SJCRH30 (cell line): ENCODE measurements at regions not wholly inside any gene's neighbourhood (a gene's known extent, or its start where the extent isn't known, plus 50 kb on each side); places are given as distances from the start of the nearest gene placed in this dataset.

ENCODE experiments used
- DNase-seq, 2 experiments: peaks; one replicate each; pipeline ENCODE4 v3.0.0-alpha.2; 2015 to 2020
- H3K27ac ChIP-seq: fragments of 250-450 bp; sonication (Bioruptor Pico); 2 replicates; pipeline ENCODE4 v1.5.1; 2020; ENCODE audit warnings: mild to moderate bottlenecking, moderate library complexity
- H3K27me3 ChIP-seq: fragments of 250-450 bp; sonication (Bioruptor Pico); 2 replicates; pipeline ENCODE4 v1.5.1; 2020; ENCODE audit warnings: mild to moderate bottlenecking, moderate library complexity
- H3K36me3 ChIP-seq: fragments of 250-450 bp; sonication (Bioruptor Pico); 2 replicates; pipeline ENCODE4 v1.5.1; 2020; ENCODE audit warnings: mild to moderate bottlenecking, moderate library complexity
- H3K4me1 ChIP-seq: fragments of 250-450 bp; sonication (Bioruptor Pico); 2 replicates; pipeline ENCODE4 v1.5.1; 2020; ENCODE audit warnings: mild to moderate bottlenecking, moderate library complexity
- H3K4me3 ChIP-seq: fragments of 250-450 bp; sonication (Bioruptor Pico); 2 replicates; pipeline ENCODE4 v1.5.1; 2020; ENCODE audit warnings: mild to moderate bottlenecking, moderate library complexity
- H3K9me3 ChIP-seq: fragments of 250-450 bp; sonication (Bioruptor Pico); replicated peaks from 2 replicates; pipeline ENCODE4 v1.5.1; 2020; ENCODE audit warnings: mild to moderate bottlenecking, moderate library complexity

DNA sequence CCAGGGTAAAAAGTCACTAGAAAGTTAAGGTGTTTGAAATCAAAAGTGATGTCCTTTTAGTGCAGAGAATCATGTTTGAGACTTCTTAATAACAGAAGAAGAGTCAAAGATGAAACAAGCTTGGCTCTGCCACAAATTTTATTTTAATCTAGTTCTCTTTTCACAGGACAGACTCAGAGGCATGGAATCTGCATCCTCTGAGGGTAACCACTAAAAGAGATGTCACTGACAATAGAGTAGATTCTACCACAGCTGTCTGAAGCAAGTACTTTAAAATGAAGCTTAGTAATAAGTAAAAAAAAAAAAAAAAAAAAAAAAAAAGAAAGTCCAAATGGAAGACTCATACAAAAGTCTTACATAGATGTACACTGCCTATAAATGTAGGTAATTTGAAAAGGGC is 519.7 kb upstream of the PRMT6 start:
- H3K9me3 ChIP-seq, result peaks cover under 1% of the 10 kb centered on the region; the same call in 1 of the 2 replicates
- no peak overlapping the region for H3K27ac ChIP-seq
- H3K36me3 ChIP-seq, result no peaks in the 10 kb centered on the region
- H3K27me3 ChIP-seq, result 0 out of 2 replicates have a peak, but pooled peaks cover 5% of the 10 kb centered on the region
- DNase-seq, result no peak
- no peak overlapping the region for H3K4me3 ChIP-seq
- no peaks in the 10 kb centered on the region for H3K4me1 ChIP-seq

DNA sequence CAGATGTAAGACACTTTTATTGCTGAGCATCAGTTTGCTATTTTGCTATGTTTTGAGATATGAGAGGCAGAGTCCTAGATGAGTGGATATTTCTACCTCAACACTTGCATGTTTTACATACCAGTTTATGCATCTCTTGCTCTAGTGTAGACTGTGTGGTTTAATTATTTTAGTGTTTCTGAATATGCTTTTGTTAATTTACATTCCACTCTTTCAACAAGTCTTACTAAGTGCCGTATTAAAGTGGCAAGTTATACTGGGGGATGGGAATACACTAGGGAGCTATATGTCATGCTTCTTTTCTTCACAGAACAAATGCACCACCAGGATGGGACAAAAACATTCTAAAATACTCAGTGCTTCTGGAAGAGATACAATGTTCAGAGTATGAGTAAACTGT is 507.7 kb upstream of the PRMT6 start:
- Histone ChIP-seq H3K9me3 (no peaks in the 10 kb centered on the region), H3K27ac (no peak overlapping the region), H3K36me3 (no peaks in the 10 kb centered on the region), H3K4me1 (no peaks in the 10 kb centered on the region), H3K4me3 (no peak overlapping the region), H3K27me3 (no peaks in the 10 kb centered on the region)
- DNase-seq, result no peak

DNA sequence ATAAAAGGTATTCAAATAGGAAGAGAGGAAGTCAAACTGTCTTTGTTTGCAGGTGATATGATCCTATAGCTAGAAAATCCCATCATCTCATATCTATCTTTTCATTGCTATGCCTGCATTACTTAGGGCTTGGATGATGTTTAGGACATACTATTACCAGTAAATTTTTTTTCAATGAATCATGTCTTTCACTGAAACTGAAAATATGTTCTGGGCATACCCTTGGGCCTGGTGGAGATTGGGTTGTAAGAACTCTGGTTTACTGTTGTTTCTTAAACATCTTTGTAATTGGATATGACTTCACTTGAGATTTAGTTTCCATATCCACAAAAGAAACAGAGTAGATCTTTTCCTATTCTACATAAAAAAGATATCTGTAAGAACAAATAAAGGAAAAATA is 502.2 kb upstream of the PRMT6 start:
- Histone ChIP-seq H3K27ac (no peak overlapping the region), H3K4me3 (no peak overlapping the region), H3K9me3 (no peaks in the 10 kb centered on the region), H3K4me1 (no peaks in the 10 kb centered on the region), H3K27me3 (no peaks in the 10 kb centered on the region), H3K36me3 (no peaks in the 10 kb centered on the region)
- DNase-seq, result no peak

DNA sequence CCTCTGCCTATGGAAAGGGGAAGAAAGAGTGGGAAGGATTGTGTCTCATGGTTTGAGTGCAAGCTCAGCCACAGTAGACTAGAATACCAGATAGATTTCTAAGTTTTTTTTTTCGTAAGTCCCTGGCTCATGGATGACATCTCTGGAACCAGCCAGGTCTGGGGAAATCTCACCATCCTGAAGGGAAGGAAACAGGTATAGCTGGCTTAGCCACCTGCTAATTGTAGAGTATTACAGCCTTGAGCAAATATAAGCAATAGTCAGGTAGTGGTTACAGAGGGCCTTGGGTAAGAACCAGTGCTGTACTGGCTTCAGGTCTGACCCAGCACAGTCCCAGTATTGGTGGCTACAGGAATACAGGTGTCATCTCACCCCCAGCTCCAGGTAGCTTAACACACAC is 500.9 kb upstream of the PRMT6 start:
- Histone ChIP-seq H3K4me1 (no peaks in the 10 kb centered on the region), H3K4me3 (no peak overlapping the region), H3K27me3 (no peaks in the 10 kb centered on the region), H3K9me3 (no peaks in the 10 kb centered on the region), H3K27ac (no peak overlapping the region), H3K36me3 (no peaks in the 10 kb centered on the region)
- DNase-seq, result no peak

DNA sequence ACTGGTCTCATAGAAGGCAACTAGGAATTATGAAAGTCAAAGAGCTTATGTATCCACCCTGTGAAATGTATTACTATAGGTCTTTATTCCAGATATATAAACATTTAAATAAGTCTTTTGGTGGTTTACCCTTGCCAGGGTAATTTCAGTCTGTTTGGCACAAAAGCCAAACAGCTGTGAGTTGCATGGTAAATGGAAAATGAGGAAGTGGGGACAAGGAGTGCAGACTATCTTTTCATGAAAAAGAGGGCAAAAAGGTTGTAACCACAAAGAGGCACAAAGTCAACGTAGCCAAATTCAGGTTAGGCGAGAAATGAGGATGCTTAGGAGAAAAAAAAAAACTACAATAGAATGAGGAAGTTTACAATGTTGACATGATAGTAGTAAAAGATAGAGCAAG is 492.3 kb upstream of the PRMT6 start:
- H3K4me3 ChIP-seq, result no peak overlapping the region
- H3K36me3 ChIP-seq, result no peaks in the 10 kb centered on the region
- no peaks in the 10 kb centered on the region for H3K9me3 ChIP-seq
- no peaks in the 10 kb centered on the region for H3K27me3 ChIP-seq
- DNase-seq, result no peak
- no peaks in the 10 kb centered on the region for H3K4me1 ChIP-seq
- no peak overlapping the region for H3K27ac ChIP-seq

GRCh38 chr1:106568201-106568974 is 488.1 kb upstream of the PRMT6 start:
- DNase-seq, result no peak
- no peaks in the 10 kb centered on the region for H3K9me3 ChIP-seq

DNA sequence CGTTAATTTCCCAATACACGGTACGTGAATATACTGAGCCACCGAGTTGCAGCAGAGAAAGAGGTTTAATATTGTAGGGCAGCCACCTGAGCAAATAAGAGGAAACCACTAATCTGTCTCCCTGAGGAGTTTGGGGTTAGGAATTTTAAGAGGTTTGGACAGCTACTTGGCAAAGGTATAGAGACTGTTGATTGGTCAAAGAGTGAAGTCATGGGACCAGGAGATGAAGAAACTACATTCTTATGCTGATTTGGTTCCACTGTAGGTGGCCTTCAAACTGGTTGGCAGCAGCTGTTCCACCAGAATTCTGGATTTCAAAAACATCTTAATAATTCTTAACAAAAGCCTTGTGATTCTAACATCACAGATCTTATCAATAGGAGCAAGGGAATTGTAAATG is 485.4 kb upstream of the PRMT6 start:
- no peak overlapping the region for H3K4me3 ChIP-seq
- H3K9me3 ChIP-seq, result no peaks in the 10 kb centered on the region
- H3K27me3 ChIP-seq, result no peaks in the 10 kb centered on the region
- H3K4me1 ChIP-seq, result peaks cover 6% of the 10 kb centered on the region; the same call in 1 of the 2 replicates
- DNase-seq, result peak; percentile 11 to 51
- H3K36me3 ChIP-seq, result no peaks in the 10 kb centered on the region
- H3K27ac ChIP-seq, result no peak overlapping the region; the same call in 1 of the 2 replicates

More at GRCh38 chr1:106568201-106568974, 488.1 kb upstream of the PRMT6 start:
- no peak overlapping the region for H3K4me3 ChIP-seq
- H3K27ac ChIP-seq, result no peak overlapping the region
- H3K36me3 ChIP-seq, result no peaks in the 10 kb centered on the region
- H3K4me1 ChIP-seq, result peaks cover 6% of the 10 kb centered on the region; the same call in 1 of the 2 replicates
- H3K27me3 ChIP-seq, result no peaks in the 10 kb centered on the region

GRCh38 chr1:106584107-106584506 is 472.4 kb upstream of the PRMT6 start:
- Histone ChIP-seq H3K27me3 (no peaks in the 10 kb centered on the region), H3K4me1 (no peaks in the 10 kb centered on the region), H3K27ac (no peak overlapping the region), H3K4me3 (no peak overlapping the region), H3K36me3 (no peaks in the 10 kb centered on the region), H3K9me3 (no peaks in the 10 kb centered on the region)
- no peak for DNase-seq

GRCh38 chr1:106584676-106585075 is 471.8 kb upstream of the PRMT6 start:
- H3K4me3 ChIP-seq, result no peak overlapping the region
- H3K9me3 ChIP-seq, result no peaks in the 10 kb centered on the region
- no peaks in the 10 kb centered on the region for H3K36me3 ChIP-seq
- no peak for DNase-seq
- H3K4me1 ChIP-seq, result no peaks in the 10 kb centered on the region
- H3K27ac ChIP-seq, result no peak overlapping the region
- no peaks in the 10 kb centered on the region for H3K27me3 ChIP-seq

DNA sequence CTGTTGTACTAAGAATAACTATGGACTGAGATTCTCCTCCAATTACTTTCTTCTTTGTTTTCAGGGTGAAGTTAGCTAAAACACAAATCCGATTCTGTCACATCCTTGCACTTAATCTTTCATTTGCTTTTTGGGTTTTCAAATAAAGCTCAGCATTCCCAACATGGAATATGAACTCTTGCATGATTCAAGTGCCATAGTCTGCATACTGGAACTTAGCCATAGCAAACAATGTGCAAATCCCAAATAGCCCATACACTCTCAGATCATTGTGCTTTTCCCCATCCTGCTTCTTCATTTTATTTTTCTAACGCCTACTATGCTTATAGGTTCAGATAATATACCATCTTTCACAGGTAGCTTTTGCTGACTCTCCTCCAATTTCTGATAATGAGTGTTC is 455.8 kb upstream of the PRMT6 start:
- no peaks in the 10 kb centered on the region for H3K9me3 ChIP-seq
- H3K27ac ChIP-seq, result no peak overlapping the region
- no peaks in the 10 kb centered on the region for H3K4me1 ChIP-seq
- peaks cover 8% of the 10 kb centered on the region; the same call in 1 of the 2 replicates for H3K27me3 ChIP-seq
- DNase-seq, result no peak
- H3K36me3 ChIP-seq, result no peaks in the 10 kb centered on the region
- H3K4me3 ChIP-seq, result no peak overlapping the region

DNA sequence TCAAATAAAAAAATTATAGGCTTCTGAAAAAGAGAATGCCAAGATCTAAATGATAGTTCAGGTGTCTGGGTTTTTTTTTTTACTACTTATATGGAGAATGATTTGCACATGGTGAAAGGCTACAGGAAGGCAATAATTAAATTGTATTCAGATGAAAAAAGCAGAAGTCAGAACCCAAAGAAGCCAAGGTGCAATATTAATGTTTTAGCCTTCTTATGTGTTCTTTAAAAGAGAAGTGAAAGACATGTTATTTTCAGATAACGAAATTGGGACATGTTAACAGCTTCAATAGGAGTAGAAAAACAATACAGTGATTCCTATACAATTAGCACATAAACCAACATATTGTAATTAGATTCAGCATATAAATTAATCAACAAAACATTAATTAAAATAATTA is 452.9 kb upstream of the PRMT6 start:
- no peak for DNase-seq
- H3K27ac ChIP-seq, result no peak overlapping the region
- H3K36me3 ChIP-seq, result no peaks in the 10 kb centered on the region
- no peaks in the 10 kb centered on the region for H3K9me3 ChIP-seq
- peaks cover 8% of the 10 kb centered on the region; the same call in 1 of the 2 replicates for H3K27me3 ChIP-seq
- no peaks in the 10 kb centered on the region for H3K4me1 ChIP-seq
- H3K4me3 ChIP-seq, result no peak overlapping the region

DNA sequence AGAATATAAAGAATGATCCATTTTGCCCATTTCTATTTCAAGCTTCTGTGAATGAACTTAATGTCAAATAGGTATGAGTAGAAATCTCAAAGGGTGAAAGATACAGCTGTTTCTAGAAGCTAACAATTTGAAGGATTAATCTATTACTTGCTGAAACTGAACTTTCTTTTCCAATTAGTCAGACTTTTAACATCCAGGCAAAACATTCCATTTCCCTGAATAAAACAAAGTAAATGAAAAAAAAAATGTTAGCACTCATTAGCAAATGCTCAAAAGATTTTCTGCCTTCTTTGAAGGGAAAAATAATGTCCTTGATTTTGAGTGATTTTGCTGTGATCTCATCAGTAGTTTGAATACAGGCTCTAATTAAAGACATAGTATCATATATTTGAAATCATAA is 447.6 kb upstream of the PRMT6 start:
- Histone ChIP-seq H3K4me1 (no peaks in the 10 kb centered on the region), H3K27me3 (no peaks in the 10 kb centered on the region), H3K9me3 (no peaks in the 10 kb centered on the region), H3K4me3 (no peak overlapping the region), H3K36me3 (no peaks in the 10 kb centered on the region), H3K27ac (no peak overlapping the region)
- DNase-seq, result no peak

GRCh38 chr1:106613068-106613467 is 443.4 kb upstream of the PRMT6 start:
- Histone ChIP-seq H3K4me3 (no peak overlapping the region), H3K9me3 (no peaks in the 10 kb centered on the region), H3K27me3 (no peaks in the 10 kb centered on the region), H3K36me3 (no peaks in the 10 kb centered on the region), H3K4me1 (no peaks in the 10 kb centered on the region), H3K27ac (no peak overlapping the region)
- DNase-seq, result no peak

DNA sequence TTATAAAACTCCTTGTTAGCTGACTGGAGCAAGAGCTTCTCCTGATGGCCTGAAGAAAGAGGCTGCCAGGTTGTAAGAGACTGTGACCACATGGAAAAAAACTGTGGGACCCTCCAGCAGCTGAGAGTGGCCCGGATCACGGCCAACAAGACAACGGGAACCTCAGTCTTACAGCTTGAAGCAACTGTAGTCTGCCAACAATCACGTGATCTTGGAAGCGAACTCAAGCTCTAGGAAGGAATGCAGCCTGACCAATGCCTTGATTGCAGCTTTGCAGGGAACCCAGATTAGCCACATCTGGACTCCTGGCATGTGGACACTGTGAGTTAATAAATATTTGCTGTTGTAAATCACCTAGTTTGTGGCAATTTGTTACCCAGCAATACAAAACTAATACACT is 442.6 kb upstream of the PRMT6 start:
- Histone ChIP-seq H3K27ac (no peak overlapping the region), H3K4me3 (no peak overlapping the region), H3K9me3 (no peaks in the 10 kb centered on the region), H3K4me1 (no peaks in the 10 kb centered on the region), H3K36me3 (no peaks in the 10 kb centered on the region), H3K27me3 (no peaks in the 10 kb centered on the region)
- peak in 1 of 2 experiments; percentile 4 for DNase-seq

DNA sequence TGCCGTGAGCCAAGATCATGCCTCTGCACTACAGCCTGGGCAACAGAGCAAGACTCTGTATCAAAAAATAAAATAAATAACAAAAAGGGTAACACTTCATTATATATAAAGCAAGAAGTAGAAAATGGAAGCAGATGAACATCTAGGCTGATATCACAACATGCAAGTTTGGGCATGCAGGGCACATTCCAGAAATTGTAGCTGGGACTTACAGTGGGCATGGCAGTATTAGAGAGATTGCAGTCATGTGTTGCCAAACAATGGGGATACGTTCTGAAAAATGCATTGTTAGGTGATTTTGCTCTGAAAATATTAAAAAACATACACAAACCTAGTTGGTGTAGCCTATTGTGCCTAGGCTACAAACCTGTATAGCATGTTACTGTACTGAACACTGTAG is 441.0 kb upstream of the PRMT6 start:
- no peaks in the 10 kb centered on the region for H3K36me3 ChIP-seq
- H3K27ac ChIP-seq, result no peak overlapping the region
- H3K27me3 ChIP-seq, result no peaks in the 10 kb centered on the region; the same call in 1 of the 2 replicates
- no peaks in the 10 kb centered on the region for H3K4me1 ChIP-seq
- no peaks in the 10 kb centered on the region for H3K9me3 ChIP-seq
- DNase-seq, result no peak
- no peak overlapping the region for H3K4me3 ChIP-seq
